Spleen (tissue), 7 donors: ENCODE measurements at regions not wholly inside any gene's neighbourhood (a gene's known extent, or its start where the extent isn't known, plus 50 kb on each side); places are given as distances from the start of the nearest gene placed in this dataset.

Source experiments
- CTCF ChIP-seq, 11 experiments: fragments of 200-600 bp in 7 of 11; fragments of 450-650 bp in 4 of 11; sonication (generic) in 4 of 11; IDR thresholded peaks in 8 of 11; conservative IDR thresholded peaks in 3 of 11; 1 replicate in 7 of 11; 2 replicates in 4 of 11; pipeline versions ENCODE4 v1.4.0 to v1.8.0; 2016 to 2021; ENCODE audit warnings: antibody characterized with exemption in 11 of 11, inconsistent platforms in 4 of 11, mild to moderate bottlenecking in 1 of 11
- POLR2A ChIP-seq, 3 donors: fragments of 450-650 bp; IDR thresholded peaks; one replicate each; pipeline ENCODE4 v1.5.1; 2017; ENCODE audit warnings: antibody characterized with exemption in 3 of 3, mild to moderate bottlenecking in 1 of 3
- POLR2AphosphoS5 ChIP-seq, 3 donors: sonication (generic); formaldehyde crosslinking; IDR thresholded peaks; one replicate each; pipeline ENCODE4 v1.5.1; 2017; ENCODE audit warnings: antibody characterized with exemption in 3 of 3
- donor health status: DM: no; HTN: no; CAD: no; lungs with moderate emphysema.
- donor health status: DM: no; HTN: no; CAD: no.
- donor health status: DM: no; HTN: no; CAD: no.

- no peak for TF ChIP-seq CTCF (IDR thresholded peaks at IDR 0.05 in 8 of 11, conservative IDR thresholded peaks at IDR 0.05 in 3 of 11)
- no peak for TF ChIP-seq POLR2A (IDR thresholded peaks at IDR 0.05)
- peak in 1 of 3 donors; percentile 6 for TF ChIP-seq POLR2AphosphoS5 (IDR thresholded peaks at IDR 0.05)
These were observed 148.5 kb downstream of the C9orf152 start for GRCh38 chr9:110059461-110059860.
